ENCODE measurements at regions not wholly inside any gene's neighbourhood (a gene's known extent, or its start where the extent isn't known, plus 50 kb on each side); places are given as distances from the start of the nearest gene placed in this dataset.

- H3K36me3 ChIP-seq (ENCODE audit: insufficient read depth, low read length), result no peaks in the 10 kb centered on the region
- H3K27me3 ChIP-seq (ENCODE audit: insufficient read depth, low read depth, low read length), result no peaks in the 10 kb centered on the region
- H3K9ac ChIP-seq (ENCODE audit: low read length), result no peak overlapping the region
- H3K9me3 ChIP-seq (ENCODE audit: low read length), result no peaks in the 10 kb centered on the region
- TF ChIP-seq, protein P1, sequence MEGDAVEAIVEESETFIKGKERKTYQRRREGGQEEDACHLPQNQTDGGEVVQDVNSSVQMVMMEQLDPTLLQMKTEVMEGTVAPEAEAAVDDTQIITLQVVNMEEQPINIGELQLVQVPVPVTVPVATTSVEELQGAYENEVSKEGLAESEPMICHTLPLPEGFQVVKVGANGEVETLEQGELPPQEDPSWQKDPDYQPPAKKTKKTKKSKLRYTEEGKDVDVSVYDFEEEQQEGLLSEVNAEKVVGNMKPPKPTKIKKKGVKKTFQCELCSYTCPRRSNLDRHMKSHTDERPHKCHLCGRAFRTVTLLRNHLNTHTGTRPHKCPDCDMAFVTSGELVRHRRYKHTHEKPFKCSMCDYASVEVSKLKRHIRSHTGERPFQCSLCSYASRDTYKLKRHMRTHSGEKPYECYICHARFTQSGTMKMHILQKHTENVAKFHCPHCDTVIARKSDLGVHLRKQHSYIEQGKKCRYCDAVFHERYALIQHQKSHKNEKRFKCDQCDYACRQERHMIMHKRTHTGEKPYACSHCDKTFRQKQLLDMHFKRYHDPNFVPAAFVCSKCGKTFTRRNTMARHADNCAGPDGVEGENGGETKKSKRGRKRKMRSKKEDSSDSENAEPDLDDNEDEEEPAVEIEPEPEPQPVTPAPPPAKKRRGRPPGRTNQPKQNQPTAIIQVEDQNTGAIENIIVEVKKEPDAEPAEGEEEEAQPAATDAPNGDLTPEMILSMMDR (IDR thresholded peaks at IDR 0.05; ENCODE audit: poor library complexity, severe bottlenecking), result no peak
- no peak for TF ChIP-seq MXI1 (conservative IDR thresholded peaks at IDR 0.05; ENCODE audit: poor library complexity, severe bottlenecking)
- no peak for TF ChIP-seq TAF1 (IDR thresholded peaks at IDR 0.05; ENCODE audit: low read depth)
- no peak for TF ChIP-seq POLR2AphosphoS5 (IDR thresholded peaks at IDR 0.05)
- TF ChIP-seq EZH2 (IDR thresholded peaks at IDR 0.05; ENCODE audit: borderline replicate concordance, insufficient read depth, low read length, poor library complexity, severe bottlenecking), result no peak
- no peak for TF ChIP-seq EP300 (conservative IDR thresholded peaks at IDR 0.05; ENCODE audit: poor library complexity, severe bottlenecking)
- TF ChIP-seq, protein P2, sequence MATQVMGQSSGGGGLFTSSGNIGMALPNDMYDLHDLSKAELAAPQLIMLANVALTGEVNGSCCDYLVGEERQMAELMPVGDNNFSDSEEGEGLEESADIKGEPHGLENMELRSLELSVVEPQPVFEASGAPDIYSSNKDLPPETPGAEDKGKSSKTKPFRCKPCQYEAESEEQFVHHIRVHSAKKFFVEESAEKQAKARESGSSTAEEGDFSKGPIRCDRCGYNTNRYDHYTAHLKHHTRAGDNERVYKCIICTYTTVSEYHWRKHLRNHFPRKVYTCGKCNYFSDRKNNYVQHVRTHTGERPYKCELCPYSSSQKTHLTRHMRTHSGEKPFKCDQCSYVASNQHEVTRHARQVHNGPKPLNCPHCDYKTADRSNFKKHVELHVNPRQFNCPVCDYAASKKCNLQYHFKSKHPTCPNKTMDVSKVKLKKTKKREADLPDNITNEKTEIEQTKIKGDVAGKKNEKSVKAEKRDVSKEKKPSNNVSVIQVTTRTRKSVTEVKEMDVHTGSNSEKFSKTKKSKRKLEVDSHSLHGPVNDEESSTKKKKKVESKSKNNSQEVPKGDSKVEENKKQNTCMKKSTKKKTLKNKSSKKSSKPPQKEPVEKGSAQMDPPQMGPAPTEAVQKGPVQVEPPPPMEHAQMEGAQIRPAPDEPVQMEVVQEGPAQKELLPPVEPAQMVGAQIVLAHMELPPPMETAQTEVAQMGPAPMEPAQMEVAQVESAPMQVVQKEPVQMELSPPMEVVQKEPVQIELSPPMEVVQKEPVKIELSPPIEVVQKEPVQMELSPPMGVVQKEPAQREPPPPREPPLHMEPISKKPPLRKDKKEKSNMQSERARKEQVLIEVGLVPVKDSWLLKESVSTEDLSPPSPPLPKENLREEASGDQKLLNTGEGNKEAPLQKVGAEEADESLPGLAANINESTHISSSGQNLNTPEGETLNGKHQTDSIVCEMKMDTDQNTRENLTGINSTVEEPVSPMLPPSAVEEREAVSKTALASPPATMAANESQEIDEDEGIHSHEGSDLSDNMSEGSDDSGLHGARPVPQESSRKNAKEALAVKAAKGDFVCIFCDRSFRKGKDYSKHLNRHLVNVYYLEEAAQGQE (IDR thresholded peaks at IDR 0.05; ENCODE audit: borderline replicate concordance), result no peak
- no peak for TF ChIP-seq RAD21 (conservative IDR thresholded peaks at IDR 0.05)
- TF ChIP-seq SMC3 (conservative IDR thresholded peaks at IDR 0.05; ENCODE audit: poor library complexity), result no peak
- no peaks in the 10 kb centered on the region for H3K79me2 ChIP-seq (replicated peaks; ENCODE audit: insufficient read depth, low read length)
- H3K27ac ChIP-seq (ENCODE audit: low read length), result no peak overlapping the region
- no peak overlapping the region for H3K4me3 ChIP-seq (ENCODE audit: low read length)
- no peak overlapping the region for H3K4me2 ChIP-seq (ENCODE audit: low read length)
- H3K9me2 ChIP-seq (ENCODE audit: insufficient read depth, low read length), result no peaks in the 10 kb centered on the region
- H4K20me1 ChIP-seq (ENCODE audit: insufficient read depth), result no peaks in the 10 kb centered on the region
- no peaks in the 10 kb centered on the region for H3F3A ChIP-seq (ENCODE audit: insufficient read depth, low read length, poor library complexity, severe bottlenecking)
- no peak overlapping the region for H2AFZ ChIP-seq (ENCODE audit: low read depth, low read length)
Observed at GRCh38 chr5:33037076-33037475, 326.0 kb downstream of the NPR3 start.

DNA sequence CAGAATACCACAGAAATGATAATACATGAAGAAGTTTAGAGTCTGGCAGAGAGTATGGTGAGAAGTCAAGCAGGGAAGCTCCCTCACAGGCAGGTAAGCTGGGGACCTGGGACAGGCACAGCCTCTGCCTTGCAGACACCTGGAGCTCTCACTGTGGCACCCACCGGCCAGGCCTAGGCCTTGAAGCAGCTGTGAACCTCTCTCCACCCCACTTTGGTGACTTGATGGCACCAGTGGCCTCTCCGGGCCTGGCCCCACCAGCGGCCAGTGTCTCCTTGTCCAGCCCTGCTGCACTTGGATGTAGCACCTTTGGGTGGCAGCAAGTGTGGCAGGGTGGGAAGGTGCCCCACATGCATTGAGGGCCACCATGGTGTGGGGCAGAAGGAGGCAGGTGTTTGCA is 330.5 kb downstream of the NPR3 start:
- Histone ChIP-seq H3F3A (ENCODE audit: insufficient read depth, low read length, poor library complexity, severe bottlenecking) (no peaks in the 10 kb centered on the region), H3K27me3 (ENCODE audit: insufficient read depth, low read depth, low read length) (no peaks in the 10 kb centered on the region), H3K36me3 (ENCODE audit: insufficient read depth, low read length) (no peaks in the 10 kb centered on the region), H3K27ac (ENCODE audit: low read length) (no peak overlapping the region), H3K4me3 (ENCODE audit: low read length) (no peak overlapping the region), H3K9me2 (ENCODE audit: insufficient read depth, low read length) (no peaks in the 10 kb centered on the region), H3K9me3 (ENCODE audit: low read length) (no peaks in the 10 kb centered on the region), H2AFZ (ENCODE audit: low read depth, low read length) (no peak overlapping the region), H3K4me2 (ENCODE audit: low read length) (no peak overlapping the region), H4K20me1 (ENCODE audit: insufficient read depth) (no peaks in the 10 kb centered on the region), H3K79me2 (replicated peaks; ENCODE audit: insufficient read depth, low read length) (no peaks in the 10 kb centered on the region), H3K9ac (ENCODE audit: low read length) (no peak overlapping the region)
- no peak for TF ChIP-seq SMC3 (conservative IDR thresholded peaks at IDR 0.05; ENCODE audit: poor library complexity)
- no peak for TF ChIP-seq POLR2AphosphoS5 (IDR thresholded peaks at IDR 0.05)
- TF ChIP-seq, protein P1 (IDR thresholded peaks at IDR 0.05; ENCODE audit: poor library complexity, severe bottlenecking), result no peak
- no peak for TF ChIP-seq MXI1 (conservative IDR thresholded peaks at IDR 0.05; ENCODE audit: poor library complexity, severe bottlenecking)
- TF ChIP-seq EZH2 (IDR thresholded peaks at IDR 0.05; ENCODE audit: borderline replicate concordance, insufficient read depth, low read length, poor library complexity, severe bottlenecking), result no peak
- no peak for TF ChIP-seq EP300 (conservative IDR thresholded peaks at IDR 0.05; ENCODE audit: poor library complexity, severe bottlenecking)
- TF ChIP-seq RAD21 (conservative IDR thresholded peaks at IDR 0.05), result no peak
- TF ChIP-seq TAF1 (IDR thresholded peaks at IDR 0.05; ENCODE audit: low read depth), result no peak
- TF ChIP-seq, protein P2 (IDR thresholded peaks at IDR 0.05; ENCODE audit: borderline replicate concordance), result no peak

Data from neural cell (in vitro differentiated cells).